ENCODE measurements at regions not wholly inside any gene's neighbourhood (a gene's known extent, or its start where the extent isn't known, plus 50 kb on each side); places are given as distances from the start of the nearest gene placed in this dataset.

DNA sequence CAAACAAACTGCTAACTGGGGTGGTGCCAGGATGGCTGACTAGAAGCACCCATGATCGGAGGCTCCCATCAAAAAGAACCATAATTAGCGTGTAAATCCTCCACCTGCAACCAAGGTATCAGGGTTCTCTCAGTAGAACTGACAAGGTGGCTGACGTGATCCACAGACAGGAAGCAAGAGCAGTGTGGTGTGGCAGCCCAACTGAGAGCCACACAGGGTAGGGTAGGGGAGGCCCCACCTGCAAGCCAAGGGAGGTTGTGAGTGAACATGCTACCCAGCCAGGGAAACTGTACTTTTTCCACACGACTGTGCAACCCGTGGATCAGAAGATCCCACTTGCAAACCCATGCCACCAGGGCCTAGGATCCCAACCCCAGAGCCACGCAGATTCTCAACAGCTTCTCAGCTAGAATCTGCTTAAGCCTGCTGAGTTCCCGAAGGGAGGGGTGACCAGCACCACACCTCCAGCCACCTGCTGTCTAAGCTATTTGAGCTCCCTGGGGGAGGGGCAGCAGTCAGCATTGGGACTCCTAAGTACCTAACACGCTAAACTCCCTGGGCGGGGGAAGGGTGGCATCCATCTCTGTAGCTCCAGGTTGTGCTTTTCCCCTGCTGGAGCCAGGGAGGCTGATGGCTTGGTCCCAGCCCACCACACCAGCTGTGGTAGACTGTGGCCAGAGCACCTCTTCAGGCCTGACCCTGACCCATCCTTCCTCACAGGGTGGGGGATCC, 425.1 kb downstream of the GPM6A start:
- TF ChIP-seq GATA2 (IDR thresholded peaks at IDR 0.05; ENCODE audit: low read depth, low read length) (no peak), GATA3 (IDR thresholded peaks at IDR 0.05; ENCODE audit: low read depth, low read length) (no peak)
